Heart right ventricle (tissue), 16 donors: ENCODE measurements at regions not wholly inside any gene's neighbourhood (a gene's known extent, or its start where the extent isn't known, plus 50 kb on each side); places are given as distances from the start of the nearest gene placed in this dataset.
A peak's percentile ranks its signal among the peaks of the same experiment; 100 is the strongest.

ENCODE experiments used
- ATAC-seq, 8 donors: fragments of 200-7000 bp; cut with Tn5 transposase; one replicate each; pipeline ENCODE4 v1.9.1; 2020; ENCODE audit warnings: mild to moderate bottlenecking in 8 of 8, moderate library complexity in 8 of 8, moderate number of reproducible peaks in 1 of 8
- DNase-seq, 2 donors: peaks; one replicate each; pipeline ENCODE4 v3.0.0-alpha.2; 2020
- H3K27ac ChIP-seq, 10 donors: fragments of 200-600 bp; sonication (generic) in 2 of 10; one replicate each; pipeline versions ENCODE4 v1.5.0 to v1.8.0; 2020 to 2022; ENCODE audit warnings: mild to moderate bottlenecking in 3 of 10
- H3K27me3 ChIP-seq, 7 donors: fragments of 200-600 bp; one replicate each; pipeline ENCODE4 v1.8.0; 2021 to 2022; ENCODE audit warnings: mild to moderate bottlenecking in 2 of 7
- H3K36me3 ChIP-seq, 9 donors: fragments of 200-600 bp; sonication (generic) in 1 of 9; one replicate each; pipeline versions ENCODE4 v1.5.0 to v1.8.0; 2020 to 2022; ENCODE audit warnings: mild to moderate bottlenecking in 2 of 9
- H3K4me1 ChIP-seq, 9 donors: fragments of 200-600 bp; sonication (generic) in 1 of 9; one replicate each; pipeline versions ENCODE4 v1.5.0 to v1.8.0; 2020 to 2022; ENCODE audit warnings: mild to moderate bottlenecking in 4 of 9
- H3K4me3 ChIP-seq, 10 donors: fragments of 200-600 bp; sonication (generic) in 2 of 10; one replicate each; pipeline versions ENCODE4 v1.5.0 to v1.8.0; 2020 to 2022; ENCODE audit warnings: mild to moderate bottlenecking in 7 of 10, moderate library complexity in 2 of 10
- H3K9me3 ChIP-seq, 11 donors: fragments of 200-600 bp in 10 of 11; sonication (generic) in 2 of 11; one replicate each; pipeline versions ENCODE4 v1.5.0 to v1.8.0; 2013 to 2022; ENCODE audit warnings: mild to moderate bottlenecking in 2 of 11, control low read depth in 1 of 11, moderate library complexity in 1 of 11
- CTCF ChIP-seq, 9 donors: fragments of 200-600 bp; sonication (generic) in 2 of 9; IDR thresholded peaks; one replicate each; pipeline versions ENCODE4 v1.5.0 to v1.8.0; 2021 to 2022; ENCODE audit warnings: antibody characterized with exemption in 9 of 9, mild to moderate bottlenecking in 5 of 9, moderate library complexity in 1 of 9
- WGBS, 2 donors: extraction: QIAGEN DNeasy Blood & Tissue Kit; methylation state at CpG; one replicate each; pipeline ENCODE4 v1.1.7; 2013; ENCODE audit warnings: inconsistent platforms in 1 of 2; 5-methylcytosine and 5-hydroxymethylcytosine counted together
- intact Hi-C, 10 donors: fragments of 100-400 bp; cut with DNase I; formaldehyde crosslinking; loops; one replicate each; pipeline versions ENCODE4 v1.11.1 to v1.14.2; 2022
- donor health status: Arrhythmogenic right ventricular cardiomyopathy.
- donor health status: ischemic (EF 13 %, LVEDD 7.1; RV severe dilation, severe dysfunction).
- donor health status: healthy with polysubstance abuse.
- donor health status: DM: no; HTN: yes; CAD: no.
- donor health status: DM: no; HTN: no; CAD: no.
- donor health status: ischemic (EF 25% LVEDD 6.9; RV normal size, moderate dysfunction).
- donor health status: ischemic (EF 25% LVEDD 5.7; RV mildly dilated, moderate dysfunction).
- donor health status: healthy.
- donor health status: DM: yes; HTN: yes; CAD: no.
- donor health status: Ischemic cardiomyopathy.
- donor health status: ischemic (EF 35%, LVEDD 5.7; RV mildly dilated, moderate dysfunction).
- donor health status: nonischemic (EF 11% LVEDD 7.7; RV severe dilation, severe dysfunction).
- donor health status: DM: yes; HTN: yes; CAD: no.
- donor health status: PGD.
- donor health status: ischemic (EF 29% LVEDD 5.4; RV normal size, mild dysfunction).
- donor health status: nonischemic (EF 23%, LVEDD 6.1; RV moderate dilation, normal function).

GRCh38 chr2:8224347-8225190, 457.3 kb upstream of the ID2 start:
- TF ChIP-seq CTCF (IDR thresholded peaks at IDR 0.05) = no peak
- DNase-seq = no peak
- Histone ChIP-seq H3K4me3 (no peak overlapping the region), H3K9me3 (no peaks in the 10 kb centered on the region), H3K4me1 (peaks cover 0 to 48% (median 23%) of the 10 kb centered on the region in 9 donors), H3K36me3 (no peaks in the 10 kb centered on the region), H3K27me3 (no peaks in the 10 kb centered on the region), H3K27ac (peak overlapping the region in 6 of 10 donors; percentile 3 to 59 (median 40))
- WGBS, 2 donors = 86 to 87% methylated on average over 16 of the region's 16 CpGs
- intact Hi-C loops = loop anchor here in 6 of 10 donors (5.0 to 10.0 kb wide), 4 partner anchors 90 to 460 kb away; partner anchors contain the start of gene ID2 (in 4 of the 6)
- ATAC-seq = no peak

- H3K36me3 ChIP-seq = no peaks in the 10 kb centered on the region
- H3K4me3 ChIP-seq = no peak overlapping the region
- WGBS, 2 donors = 42 to 46% methylated on average over 5 of the region's 5 CpGs
- intact Hi-C loops = loop anchor here in 6 of 10 donors (5.0 to 10.0 kb wide), 4 partner anchors 90 to 460 kb away; partner anchors contain the start of gene ID2 (in 4 of the 6)
- TF ChIP-seq CTCF (IDR thresholded peaks at IDR 0.05) = peak in 2 of 9 donors; percentile 7 to 27
- no peaks in the 10 kb centered on the region for H3K27me3 ChIP-seq
- H3K4me1 ChIP-seq = peaks cover 0 to 47% (median 20%) of the 10 kb centered on the region in 9 donors
- no peaks in the 10 kb centered on the region for H3K9me3 ChIP-seq
- H3K27ac ChIP-seq = peak overlapping the region in 6 of 10 donors; percentile 3 to 59 (median 40)
- DNase-seq (peak in 1 of 2 donors; percentile 37), ATAC-seq (peak in 7 of 8 donors; percentile 65 to 85 (median 78))
These were observed 456.6 kb upstream of the ID2 start for GRCh38 chr2:8225266-8225665.

DNA sequence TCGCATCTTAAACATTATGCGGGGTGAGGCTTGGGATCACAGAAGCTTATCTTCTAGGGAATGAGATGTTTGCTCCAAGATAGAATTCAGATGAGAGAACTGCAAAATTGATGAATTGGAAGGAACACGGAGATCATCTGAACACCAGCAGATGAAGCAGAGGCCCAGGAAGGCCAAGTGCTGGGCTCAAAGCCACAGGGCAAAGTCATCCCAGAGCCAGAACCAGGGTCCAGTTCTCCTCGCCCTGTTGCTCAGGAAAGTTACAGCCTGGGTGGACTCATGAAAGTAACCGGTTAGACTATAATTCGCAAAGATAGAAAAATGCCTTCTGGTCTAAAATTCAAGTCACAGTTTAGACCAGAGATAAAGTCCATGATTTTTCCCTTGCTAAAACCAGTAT, 456.1 kb upstream of the ID2 start:
- Histone ChIP-seq H3K27me3 (no peaks in the 10 kb centered on the region), H3K36me3 (no peaks in the 10 kb centered on the region), H3K9me3 (no peaks in the 10 kb centered on the region), H3K4me1 (peaks cover 0 to 42% (median 20%) of the 10 kb centered on the region in 9 donors), H3K27ac (peak overlapping the region in 5 of 10 donors; percentile 25 to 54 (median 34)), H3K4me3 (no peak overlapping the region)
- 78 to 85% methylated on average over 6 of the region's 6 CpGs for WGBS, 2 donors
- no peak for TF ChIP-seq CTCF (IDR thresholded peaks at IDR 0.05)
- intact Hi-C loops = loop anchor here in 6 of 10 donors (5.0 to 10.0 kb wide), 4 partner anchors 91 to 459 kb away; partner anchors contain the start of gene ID2 (in 4 of the 6)
- ATAC-seq (no peak), DNase-seq (no peak)

DNA sequence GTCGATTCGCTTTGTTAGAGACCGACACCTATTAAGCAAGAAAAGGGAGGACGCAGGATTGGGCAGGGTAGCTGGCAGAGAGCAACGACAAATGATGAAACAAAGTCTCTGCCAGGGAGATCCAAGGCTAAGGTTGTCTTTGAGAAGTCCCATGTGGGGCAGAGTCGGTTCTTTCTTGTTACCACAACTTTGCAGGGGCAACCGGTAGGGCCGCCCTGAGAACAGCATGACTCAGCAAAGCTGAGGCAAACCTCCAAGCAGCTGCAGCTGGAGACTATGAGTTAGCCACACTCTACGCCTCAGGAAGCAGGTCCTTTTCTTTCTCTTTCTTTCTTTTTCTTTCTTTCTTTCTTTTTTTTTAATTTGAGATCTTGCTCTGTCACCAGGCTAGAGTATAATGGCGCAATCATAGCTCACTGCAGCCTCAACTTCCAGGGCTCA, 452.3 kb upstream of the ID2 start:
- no peak for TF ChIP-seq CTCF (IDR thresholded peaks at IDR 0.05)
- Histone ChIP-seq H3K27ac (peak overlapping the region in 2 of 10 donors; percentile 2 to 18), H3K27me3 (no peaks in the 10 kb centered on the region), H3K9me3 (no peaks in the 10 kb centered on the region), H3K4me1 (peaks cover 0 to 30% (median 23%) of the 10 kb centered on the region in 9 donors), H3K36me3 (no peaks in the 10 kb centered on the region), H3K4me3 (no peak overlapping the region)
- ATAC-seq = peak; percentile 45 to 86 (median 64)
- intact Hi-C loops = loop anchor here in 6 of 10 donors (5.0 to 10.0 kb wide), 4 partner anchors 95 to 455 kb away; partner anchors contain the start of gene ID2 (in 4 of the 6)
- peak; percentile 39 to 51 for DNase-seq
- 63 to 67% methylated on average over 10 of the region's 10 CpGs for WGBS, 2 donors
